Calu3 (cell line): ENCODE measurements at regions not wholly inside any gene's neighbourhood (a gene's known extent, or its start where the extent isn't known, plus 50 kb on each side); places are given as distances from the start of the nearest gene placed in this dataset.

Source experiments
- BruUV-seq: library from RNA; stranded (reverse); fragments of 400-500 nt; replicated peaks from 2 replicates; lab custom pipeline; 2021; lab: Mats Ljungman, UMichigan
- CTCF ChIA-PET: fragments of 300-600 bp; sonication (Branson Sonifier 250); formaldehyde crosslinking; loops from one replicate; lab custom pipeline; 2022; ENCODE audit warnings: antibody characterized with exemption; lab: Charles Lee
- DNase-seq: peaks from one replicate; pipeline ENCODE4 v3.0.0; 2022
- H3K27ac Mint-ChIP-seq: one replicate; pipeline ENCODE4 v1.8.0; 2022; ENCODE audit warnings: mixed read lengths; ENCODE audit not compliant: unreplicated experiment
- H3K27me3 Mint-ChIP-seq: one replicate; pipeline ENCODE4 v1.8.0; 2022; ENCODE audit warnings: mixed read lengths; ENCODE audit not compliant: unreplicated experiment
- H3K36me3 Mint-ChIP-seq: one replicate; pipeline ENCODE4 v1.8.0; 2022; ENCODE audit warnings: mild to moderate bottlenecking, moderate library complexity, mixed read lengths; ENCODE audit not compliant: insufficient read depth, unreplicated experiment
- H3K4me1 Mint-ChIP-seq: one replicate; pipeline ENCODE4 v1.8.0; 2022; ENCODE audit warnings: mild to moderate bottlenecking, low read depth, mixed read lengths; ENCODE audit not compliant: unreplicated experiment
- H3K4me3 Mint-ChIP-seq: one replicate; pipeline ENCODE4 v1.8.0; 2022; ENCODE audit warnings: mild to moderate bottlenecking, low read depth, moderate library complexity, mixed read lengths; ENCODE audit not compliant: unreplicated experiment
- H3K9me3 Mint-ChIP-seq: one replicate; pipeline ENCODE4 v1.8.0; 2022; ENCODE audit warnings: low read depth, mixed read lengths; ENCODE audit not compliant: unreplicated experiment
- CTCF ChIP-seq: fragments of 200-600 bp; IDR thresholded peaks from one replicate; pipeline ENCODE4 v1.8.0; 2022; ENCODE audit warnings: antibody characterized with exemption; ENCODE audit not compliant: unreplicated experiment
- intact Hi-C: fragments of 100-400 bp; cut with micrococcal nuclease; formaldehyde crosslinking; loops from one replicate; pipeline ENCODE4 v1.10.0; 2022; ENCODE audit not compliant: unreplicated experiment

GRCh38 chr6:130306377-130306776 is 59.4 kb upstream of the TMEM200A start:
- DNase-seq: no peak
- Mint-ChIP-seq H3K36me3 (no peaks in the 10 kb centered on the region), H3K9me3 (no peaks in the 10 kb centered on the region), H3K27ac (no peak overlapping the region), H3K4me1 (no peaks in the 10 kb centered on the region), H3K4me3 (no peak overlapping the region), H3K27me3 (no peaks in the 10 kb centered on the region)
- no peak for TF ChIP-seq CTCF
- CTCF ChIA-PET: interaction anchor here (1.1 kb wide), 1 partner anchor 10 kb away, joined by 4 read pairs; no protein-coding TSS in a partner anchor
- intact Hi-C loops: no loop called here
- no TSS peak for BruUV-seq

- no peak for DNase-seq
- Mint-ChIP-seq H3K27ac (no peak overlapping the region), H3K27me3 (peaks cover 15% of the 10 kb centered on the region), H3K4me3 (no peak overlapping the region), H3K36me3 (no peaks in the 10 kb centered on the region), H3K4me1 (no peaks in the 10 kb centered on the region), H3K9me3 (peaks cover 2% of the 10 kb centered on the region)
- no TSS peak for BruUV-seq
- TF ChIP-seq CTCF: no peak
- intact Hi-C loops: no loop called here
- CTCF ChIA-PET: no interaction called here
These were observed 62.4 kb upstream of the TMEM200A start for GRCh38 chr6:130303431-130303830.

GRCh38 chr6:130298258-130298657 is 67.6 kb upstream of the TMEM200A start:
- H3K27me3 Mint-ChIP-seq: peaks cover 35% of the 10 kb centered on the region
- no peaks in the 10 kb centered on the region for H3K36me3 Mint-ChIP-seq
- H3K4me1 Mint-ChIP-seq: no peaks in the 10 kb centered on the region
- intact Hi-C loops: loop anchor here (10.0 kb wide), 1 partner anchor 223 kb away; no protein-coding TSS in a partner anchor
- no peak overlapping the region for H3K27ac Mint-ChIP-seq
- no peak overlapping the region for H3K4me3 Mint-ChIP-seq
- no peak for DNase-seq
- CTCF ChIA-PET: no interaction called here
- no TSS peak for BruUV-seq
- H3K9me3 Mint-ChIP-seq: peaks cover 2% of the 10 kb centered on the region
- TF ChIP-seq CTCF: no peak

GRCh38 chr6:130296854-130297253 is 69.0 kb upstream of the TMEM200A start:
- CTCF ChIA-PET: interaction anchor here (0.5 to 1.5 kb wide), 2 partner anchors 10 to 11 kb away, joined by 3 to 4 read pairs; no protein-coding TSS in a partner anchor
- no TSS peak for BruUV-seq
- H3K4me3 Mint-ChIP-seq: no peak overlapping the region
- TF ChIP-seq CTCF: no peak
- H3K4me1 Mint-ChIP-seq: no peaks in the 10 kb centered on the region
- no peak for DNase-seq
- H3K27ac Mint-ChIP-seq: no peak overlapping the region
- peaks cover 2% of the 10 kb centered on the region for H3K9me3 Mint-ChIP-seq
- H3K27me3 Mint-ChIP-seq: peaks cover 35% of the 10 kb centered on the region
- no peaks in the 10 kb centered on the region for H3K36me3 Mint-ChIP-seq
- intact Hi-C loops: loop anchor here (10.0 kb wide), 1 partner anchor 222 kb away; no protein-coding TSS in a partner anchor
